Hepatocyte (in vitro differentiated cells): ENCODE measurements at regions not wholly inside any gene's neighbourhood (a gene's known extent, or its start where the extent isn't known, plus 50 kb on each side); places are given as distances from the start of the nearest gene placed in this dataset.

Source experiments
- CTCF ChIP-seq: fragments of 200-600 bp; sonication (generic); IDR thresholded peaks from 2 replicates; pipeline ENCODE4 v1.5.1; 2016; ENCODE audit warnings: antibody characterized with exemption, mild to moderate bottlenecking; ENCODE audit not compliant: poor library complexity
- EZH2 ChIP-seq: fragments of 200-600 bp; sonication (generic); IDR thresholded peaks from 2 replicates; pipeline ENCODE4 v1.6.1; 2016; ENCODE audit warnings: antibody characterized with exemption, mild to moderate bottlenecking, borderline replicate concordance
- EZH2phosphoT487 ChIP-seq: fragments of 200-600 bp; sonication (generic); IDR thresholded peaks from one replicate; pipeline ENCODE4 v1.6.1; 2018; ENCODE audit warnings: antibody characterized with exemption, mild to moderate bottlenecking, low read depth, moderate library complexity; ENCODE audit not compliant: unreplicated experiment, severe bottlenecking

DNA sequence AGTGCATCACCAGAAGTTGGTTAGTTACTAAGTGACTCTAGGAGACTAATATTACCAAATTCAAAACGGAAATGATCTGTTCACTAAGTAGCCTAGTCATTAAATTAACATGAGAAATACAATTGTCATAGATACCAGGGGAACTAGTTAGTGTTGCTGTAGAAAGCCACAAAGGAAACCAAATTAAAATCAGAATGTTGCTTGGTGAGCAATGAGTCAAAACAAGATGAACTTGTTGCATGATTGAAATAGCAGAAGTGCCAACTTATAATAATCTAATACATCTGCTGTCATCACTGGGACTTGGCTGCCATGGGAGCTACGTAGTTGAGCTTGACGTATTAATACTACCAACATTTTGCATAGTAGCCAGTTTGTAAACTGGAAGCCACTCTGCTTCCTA, 458.1 kb downstream of the DIPK2A start:
- TF ChIP-seq CTCF (no peak), EZH2 (no peak), EZH2phosphoT487 (no peak)
